Activated naive CD8-positive, alpha-beta T cell treated with anti-CD3 and anti-CD28 coated beads, Interleukin-2, amount 50 U/mL, for 24 hours (primary cell): ENCODE measurements at regions not wholly inside any gene's neighbourhood (a gene's known extent, or its start where the extent isn't known, plus 50 kb on each side); places are given as distances from the start of the nearest gene placed in this dataset.

Experiments used
- ATAC-seq: fragments of 150-1000 bp; cut with Tn5 transposase; one replicate; pipeline ENCODE4 v1.10.0; 2021
- DNase-seq: peaks from one replicate; pipeline ENCODE4 v3.0.0; 2021
- H3K27ac Mint-ChIP-seq: one replicate; pipeline ENCODE4 v1.8.0; 2021; ENCODE audit warnings: mild to moderate bottlenecking, mixed read lengths
- H3K27me3 Mint-ChIP-seq: one replicate; pipeline ENCODE4 v1.8.0; 2021; ENCODE audit warnings: mixed read lengths
- H3K36me3 Mint-ChIP-seq: one replicate; pipeline ENCODE4 v1.8.0; 2021; ENCODE audit warnings: low read depth, mixed read lengths
- H3K4me1 Mint-ChIP-seq: one replicate; pipeline ENCODE4 v1.8.0; 2021; ENCODE audit warnings: mixed read lengths
- H3K4me3 Mint-ChIP-seq: one replicate; pipeline ENCODE4 v1.8.0; 2021; ENCODE audit warnings: mild to moderate bottlenecking, moderate library complexity, mixed read lengths
- H3K9me3 Mint-ChIP-seq: one replicate; pipeline ENCODE4 v1.8.0; 2021; ENCODE audit warnings: mixed read lengths

GRCh38 chr4:179415847-179416223 lies 1973.6 kb upstream of the AGA start:
- H3K9me3 Mint-ChIP-seq: peaks cover 5% of the 10 kb centered on the region
- H3K27ac Mint-ChIP-seq: no peak overlapping the region
- no peaks in the 10 kb centered on the region for H3K27me3 Mint-ChIP-seq
- ATAC-seq (no peak), DNase-seq (no peak)
- H3K4me1 Mint-ChIP-seq: no peaks in the 10 kb centered on the region
- no peak overlapping the region for H3K4me3 Mint-ChIP-seq
- no peaks in the 10 kb centered on the region for H3K36me3 Mint-ChIP-seq

- Mint-ChIP-seq H3K4me1 (no peaks in the 10 kb centered on the region), H3K4me3 (no peak overlapping the region), H3K27ac (no peak overlapping the region), H3K36me3 (no peaks in the 10 kb centered on the region), H3K27me3 (no peaks in the 10 kb centered on the region), H3K9me3 (peaks cover 5% of the 10 kb centered on the region)
- DNase-seq (no peak), ATAC-seq (no peak)
These were observed 1975.1 kb upstream of the AGA start for GRCh38 chr4:179417357-179417756.

GRCh38 chr4:179437962-179438361 lies 1995.7 kb upstream of the AGA start:
- ATAC-seq: no peak
- Mint-ChIP-seq H3K27ac (no peak overlapping the region), H3K27me3 (no peaks in the 10 kb centered on the region), H3K4me3 (no peak overlapping the region), H3K4me1 (no peaks in the 10 kb centered on the region), H3K9me3 (peaks cover 8% of the 10 kb centered on the region), H3K36me3 (no peaks in the 10 kb centered on the region)
- DNase-seq: no peak

- H3K36me3 Mint-ChIP-seq: no peaks in the 10 kb centered on the region
These were observed 1999.4 kb upstream of the AGA start for GRCh38 chr4:179441596-179441995.

GRCh38 chr4:179447308-179447707 lies 2005.1 kb upstream of the AGA start:
- Mint-ChIP-seq H3K27ac (no peak overlapping the region), H3K4me3 (no peak overlapping the region), H3K9me3 (peaks cover 14% of the 10 kb centered on the region), H3K36me3 (no peaks in the 10 kb centered on the region), H3K4me1 (no peaks in the 10 kb centered on the region), H3K27me3 (no peaks in the 10 kb centered on the region)
- ATAC-seq: no peak
- DNase-seq: no peak

More at GRCh38 chr4:179441596-179441995, 1999.4 kb upstream of the AGA start:
- no peaks in the 10 kb centered on the region for H3K27me3 Mint-ChIP-seq
- ATAC-seq (no peak), DNase-seq (no peak)
- H3K27ac Mint-ChIP-seq: no peak overlapping the region
- H3K4me3 Mint-ChIP-seq: no peak overlapping the region
- H3K9me3 Mint-ChIP-seq: peaks cover 11% of the 10 kb centered on the region
- no peaks in the 10 kb centered on the region for H3K4me1 Mint-ChIP-seq

GRCh38 chr4:179465131-179465797 lies 2023.0 kb upstream of the AGA start:
- no peak for ATAC-seq
- H3K4me3 Mint-ChIP-seq: no peak overlapping the region
- H3K27ac Mint-ChIP-seq: no peak overlapping the region
- H3K9me3 Mint-ChIP-seq: peaks cover 9% of the 10 kb centered on the region
- no peaks in the 10 kb centered on the region for H3K27me3 Mint-ChIP-seq
- H3K36me3 Mint-ChIP-seq: no peaks in the 10 kb centered on the region
- DNase-seq: no peak
- no peaks in the 10 kb centered on the region for H3K4me1 Mint-ChIP-seq

- no peak overlapping the region for H3K4me3 Mint-ChIP-seq
- no peaks in the 10 kb centered on the region for H3K4me1 Mint-ChIP-seq
- no peak for ATAC-seq
- no peaks in the 10 kb centered on the region for H3K27me3 Mint-ChIP-seq
- no peak for DNase-seq
- H3K9me3 Mint-ChIP-seq: peaks cover 4% of the 10 kb centered on the region
- no peaks in the 10 kb centered on the region for H3K36me3 Mint-ChIP-seq
- no peak overlapping the region for H3K27ac Mint-ChIP-seq
These were observed 2025.6 kb upstream of the AGA start for GRCh38 chr4:179467878-179468277.

GRCh38 chr4:179472164-179472563 lies 2029.9 kb upstream of the AGA start:
- H3K36me3 Mint-ChIP-seq: no peaks in the 10 kb centered on the region
- no peak for DNase-seq
- H3K27me3 Mint-ChIP-seq: no peaks in the 10 kb centered on the region
- H3K27ac Mint-ChIP-seq: no peak overlapping the region
- H3K4me1 Mint-ChIP-seq: no peaks in the 10 kb centered on the region
- no peak for ATAC-seq
- H3K4me3 Mint-ChIP-seq: no peak overlapping the region
- no peaks in the 10 kb centered on the region for H3K9me3 Mint-ChIP-seq

- no peak for ATAC-seq
- Mint-ChIP-seq H3K4me1 (no peaks in the 10 kb centered on the region), H3K27ac (no peak overlapping the region), H3K9me3 (peaks cover 10% of the 10 kb centered on the region), H3K36me3 (no peaks in the 10 kb centered on the region), H3K4me3 (no peak overlapping the region), H3K27me3 (no peaks in the 10 kb centered on the region)
- no peak for DNase-seq
These were observed 2036.4 kb upstream of the AGA start for GRCh38 chr4:179478608-179479007.

GRCh38 chr4:179485781-179486180 lies 2043.5 kb upstream of the AGA start:
- H3K36me3 Mint-ChIP-seq: no peaks in the 10 kb centered on the region
- H3K27ac Mint-ChIP-seq: no peak overlapping the region
- DNase-seq: no peak
- H3K4me1 Mint-ChIP-seq: no peaks in the 10 kb centered on the region
- ATAC-seq: no peak
- H3K4me3 Mint-ChIP-seq: no peak overlapping the region
- peaks cover 9% of the 10 kb centered on the region for H3K9me3 Mint-ChIP-seq
- no peaks in the 10 kb centered on the region for H3K27me3 Mint-ChIP-seq

GRCh38 chr4:179486570-179487335 lies 2044.5 kb upstream of the AGA start:
- H3K4me1 Mint-ChIP-seq: no peaks in the 10 kb centered on the region
- peaks cover 8% of the 10 kb centered on the region for H3K9me3 Mint-ChIP-seq
- DNase-seq: no peak

GRCh38 chr4:179492260-179493080 lies 2050.2 kb upstream of the AGA start:
- H3K9me3 Mint-ChIP-seq: peaks cover 9% of the 10 kb centered on the region
- ATAC-seq (no peak), DNase-seq (no peak)
- H3K27me3 Mint-ChIP-seq: no peaks in the 10 kb centered on the region
- H3K4me3 Mint-ChIP-seq: no peak overlapping the region
- no peaks in the 10 kb centered on the region for H3K36me3 Mint-ChIP-seq
- no peaks in the 10 kb centered on the region for H3K4me1 Mint-ChIP-seq
- no peak overlapping the region for H3K27ac Mint-ChIP-seq

More at GRCh38 chr4:179486570-179487335, 2044.5 kb upstream of the AGA start:
- Mint-ChIP-seq H3K4me3 (no peak overlapping the region), H3K27me3 (no peaks in the 10 kb centered on the region), H3K27ac (no peak overlapping the region), H3K36me3 (no peaks in the 10 kb centered on the region)
- no peak for ATAC-seq

- no peak for DNase-seq
- peaks cover 10% of the 10 kb centered on the region for H3K9me3 Mint-ChIP-seq
- H3K36me3 Mint-ChIP-seq: no peaks in the 10 kb centered on the region
- no peak overlapping the region for H3K4me3 Mint-ChIP-seq
- H3K27me3 Mint-ChIP-seq: no peaks in the 10 kb centered on the region
- no peak for ATAC-seq
- no peak overlapping the region for H3K27ac Mint-ChIP-seq
- H3K4me1 Mint-ChIP-seq: no peaks in the 10 kb centered on the region
These were observed 2061.7 kb upstream of the AGA start for GRCh38 chr4:179503976-179504375.

GRCh38 chr4:179509489-179509888 lies 2067.3 kb upstream of the AGA start:
- H3K27ac Mint-ChIP-seq: no peak overlapping the region
- no peak overlapping the region for H3K4me3 Mint-ChIP-seq
- ATAC-seq (no peak), DNase-seq (no peak)
- H3K9me3 Mint-ChIP-seq: peaks cover 4% of the 10 kb centered on the region
- no peaks in the 10 kb centered on the region for H3K27me3 Mint-ChIP-seq
- no peaks in the 10 kb centered on the region for H3K36me3 Mint-ChIP-seq
- H3K4me1 Mint-ChIP-seq: no peaks in the 10 kb centered on the region

GRCh38 chr4:179521952-179522351 lies 2079.7 kb upstream of the AGA start:
- DNase-seq (no peak), ATAC-seq (no peak)
- Mint-ChIP-seq H3K36me3 (no peaks in the 10 kb centered on the region), H3K4me1 (no peaks in the 10 kb centered on the region), H3K27me3 (no peaks in the 10 kb centered on the region), H3K27ac (no peak overlapping the region), H3K4me3 (no peak overlapping the region), H3K9me3 (peaks cover 20% of the 10 kb centered on the region)
